ENCODE measurements at regions not wholly inside any gene's neighbourhood (a gene's known extent, or its start where the extent isn't known, plus 50 kb on each side); places are given as distances from the start of the nearest gene placed in this dataset.

DNA sequence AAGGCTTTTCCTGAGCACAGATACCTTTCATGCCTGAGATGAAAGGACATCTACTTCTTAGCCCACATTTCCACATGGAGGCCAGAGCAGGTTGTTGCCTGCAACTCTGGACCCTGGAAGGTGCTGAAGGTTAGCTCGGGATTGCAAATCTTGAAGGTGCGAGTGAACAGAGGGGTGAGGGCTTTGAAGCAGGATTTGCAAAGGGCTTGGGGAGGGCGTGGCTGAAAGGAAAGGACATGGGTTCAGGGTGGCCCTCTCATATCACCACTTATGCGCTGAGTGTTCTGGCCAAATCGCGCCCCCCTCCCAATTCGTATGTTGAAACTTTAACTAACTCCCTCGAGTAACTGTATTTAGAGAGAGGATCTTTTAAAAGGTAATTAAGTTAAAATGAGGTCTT lies 501.6 kb downstream of the MIAT start:
- Histone ChIP-seq H3K9ac (replicated peaks in 1 of 4; ENCODE audit: extremely low read depth in 1 of 4, low read depth in 3 of 4, low read length in 3 of 4) (no peak overlapping the region), H4K8ac (ENCODE audit: extremely low read depth, insufficient read depth, low read length) (no peak overlapping the region), H3K4me2 (ENCODE audit: insufficient read depth in 1 of 2, low read depth in 2 of 2, low read length in 2 of 2) (no peak overlapping the region), H2BK15ac (ENCODE audit: low read length) (no peak overlapping the region; the same call in 1 of the 2 replicates), H2BK120ac (replicated peaks; ENCODE audit: low read depth, low read length) (no peak overlapping the region), H3K4ac (replicated peaks; ENCODE audit: insufficient read length, low read depth, low read length) (no peak overlapping the region), H3K79me2 (ENCODE audit: control insufficient read depth in 1 of 2, insufficient read depth in 2 of 2, low read length in 2 of 2) (no peaks in the 10 kb centered on the region), H4K91ac (replicated peaks; ENCODE audit: insufficient read length, low read length) (no peak overlapping the region), H3K23me2 (ENCODE audit: low read depth, low read length) (peaks cover 2% of the 10 kb centered on the region; the same call in 1 of the 2 replicates), H3K14ac (ENCODE audit: insufficient read length) (no peak overlapping the region), H4K5ac (ENCODE audit: insufficient read length, low read depth, low read length) (no peak overlapping the region), H3K18ac (ENCODE audit: extremely low read depth, low read length) (peak overlapping the region; percentile 29; the same call in 1 of the 2 replicates), H3K27me3 (replicated peaks in 1 of 4; ENCODE audit: control insufficient read depth in 3 of 4, extremely low read depth in 1 of 4, insufficient read depth in 3 of 4, low read length in 3 of 4) (peaks cover 0 to 2% (median 0%) of the 10 kb centered on the region in 4 experiments; a peak in 2 of 7 replicates), H2AFZ (ENCODE audit: low read length) (no peak overlapping the region), H3K36me3 (ENCODE audit: control insufficient read depth in 2 of 4, insufficient read depth in 4 of 4, low read length in 3 of 4) (no peaks in the 10 kb centered on the region), H2AK5ac (ENCODE audit: low read depth, low read length) (no peak overlapping the region), H3K56ac (replicated peaks; ENCODE audit: insufficient read length, low read depth, low read length) (no peak overlapping the region), H3K4me3 (ENCODE audit: extremely low read depth in 1 of 4, insufficient read depth in 2 of 4, low read depth in 3 of 4, low read length in 4 of 4) (no peak overlapping the region), H3K23ac (ENCODE audit: insufficient read length) (no peak overlapping the region), H3K27ac (ENCODE audit: low read depth, low read length) (no peak overlapping the region), H2BK5ac (ENCODE audit: low read depth, low read length) (no peak overlapping the region), H3K9me3 (ENCODE audit: insufficient read depth in 2 of 2, low read depth in 1 of 2, low read length in 1 of 2) (no peaks in the 10 kb centered on the region), H2BK20ac (ENCODE audit: low read length) (no peak overlapping the region), H3K4me1 (replicated peaks in 1 of 4; ENCODE audit: control insufficient read depth in 3 of 4, insufficient read depth in 4 of 4, low read length in 3 of 4) (peaks cover 2 to 6% (median 3%) of the 10 kb centered on the region in 4 experiments; a peak in 4 of 7 replicates), H2BK12ac (ENCODE audit: low read depth, low read length) (no peak overlapping the region; the same call in 1 of the 2 replicates), H3K79me1 (ENCODE audit: low read depth, low read length) (no peaks in the 10 kb centered on the region; the same call in 1 of the 2 replicates), H4K20me1 (replicated peaks in 1 of 2; ENCODE audit: control insufficient read depth in 1 of 2, insufficient read depth in 2 of 2, low read length in 2 of 2) (no peaks in the 10 kb centered on the region)
- 83% methylated on average over 8 of the region's 8 CpGs; no CpG with 5 or more reads in 1 of the 2 experiments for WGBS, 2 experiments (ENCODE audit: extremely low coverage in 1 of 2, insufficient coverage in 1 of 2, insufficient read length in 1 of 2, insufficient replicate concordance in 2 of 2, low coverage in 1 of 2, low lambda C conversion rate in 2 of 2, missing lambda C conversion rate in 1 of 2)
- CTCF ChIA-PET (ENCODE audit: partially characterized antibody), result interaction anchor here (0.7 to 0.9 kb wide), 3 partner anchors 91 to 222 kb away, joined by 3 to 4 read pairs (median 3); no protein-coding TSS in a partner anchor
- FAIRE-seq (no peak), DNase-seq (ENCODE audit: low read depth in 1 of 2, low spot score in 2 of 2) (no peak)
- POLR2A ChIA-PET (ENCODE audit: partially characterized antibody), result no interaction called here
- TF ChIP-seq CTBP2 (IDR thresholded peaks at IDR 0.05; ENCODE audit: borderline replicate concordance, insufficient read depth, insufficient read length, low read length) (no peak), ZNF274 (IDR thresholded peaks at IDR 0.05; ENCODE audit: borderline replicate concordance, extremely low read depth, low read length) (no peak), SIX5 (IDR thresholded peaks at IDR 0.05; ENCODE audit: low read depth, low read length) (no peak), GABPA (IDR thresholded peaks at IDR 0.05; ENCODE audit: borderline replicate concordance, insufficient read depth, low read length) (no peak), TBP (IDR thresholded peaks at IDR 0.05; ENCODE audit: low read depth, low read length) (no peak), HDAC6 (IDR thresholded peaks at IDR 0.05; ENCODE audit: low read depth, low read length) (no peak), GTF2F1 (IDR thresholded peaks at IDR 0.05; ENCODE audit: borderline replicate concordance, low read depth, low read length) (no peak), CEBPB (IDR thresholded peaks at IDR 0.05; ENCODE audit: low read depth, low read length) (no peak), YY1 (IDR thresholded peaks at IDR 0.05; ENCODE audit: low read depth, low read length) (no peak), TEAD4 (IDR thresholded peaks at IDR 0.05; ENCODE audit: low read depth, low read length) (no peak)
- TF ChIP-seq, protein P1, sequence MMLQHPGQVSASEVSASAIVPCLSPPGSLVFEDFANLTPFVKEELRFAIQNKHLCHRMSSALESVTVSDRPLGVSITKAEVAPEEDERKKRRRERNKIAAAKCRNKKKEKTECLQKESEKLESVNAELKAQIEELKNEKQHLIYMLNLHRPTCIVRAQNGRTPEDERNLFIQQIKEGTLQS (IDR thresholded peaks at IDR 0.05; ENCODE audit: insufficient read depth, low read depth, low read length), result no peak
- TF ChIP-seq, protein P2, sequence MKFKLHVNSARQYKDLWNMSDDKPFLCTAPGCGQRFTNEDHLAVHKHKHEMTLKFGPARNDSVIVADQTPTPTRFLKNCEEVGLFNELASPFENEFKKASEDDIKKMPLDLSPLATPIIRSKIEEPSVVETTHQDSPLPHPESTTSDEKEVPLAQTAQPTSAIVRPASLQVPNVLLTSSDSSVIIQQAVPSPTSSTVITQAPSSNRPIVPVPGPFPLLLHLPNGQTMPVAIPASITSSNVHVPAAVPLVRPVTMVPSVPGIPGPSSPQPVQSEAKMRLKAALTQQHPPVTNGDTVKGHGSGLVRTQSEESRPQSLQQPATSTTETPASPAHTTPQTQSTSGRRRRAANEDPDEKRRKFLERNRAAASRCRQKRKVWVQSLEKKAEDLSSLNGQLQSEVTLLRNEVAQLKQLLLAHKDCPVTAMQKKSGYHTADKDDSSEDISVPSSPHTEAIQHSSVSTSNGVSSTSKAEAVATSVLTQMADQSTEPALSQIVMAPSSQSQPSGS (IDR thresholded peaks at IDR 0.05; ENCODE audit: low read length), result no peak

Measured in H1 (cell line).